ENCODE measurements at regions not wholly inside any gene's neighbourhood (a gene's known extent, or its start where the extent isn't known, plus 50 kb on each side); places are given as distances from the start of the nearest gene placed in this dataset.

DNA sequence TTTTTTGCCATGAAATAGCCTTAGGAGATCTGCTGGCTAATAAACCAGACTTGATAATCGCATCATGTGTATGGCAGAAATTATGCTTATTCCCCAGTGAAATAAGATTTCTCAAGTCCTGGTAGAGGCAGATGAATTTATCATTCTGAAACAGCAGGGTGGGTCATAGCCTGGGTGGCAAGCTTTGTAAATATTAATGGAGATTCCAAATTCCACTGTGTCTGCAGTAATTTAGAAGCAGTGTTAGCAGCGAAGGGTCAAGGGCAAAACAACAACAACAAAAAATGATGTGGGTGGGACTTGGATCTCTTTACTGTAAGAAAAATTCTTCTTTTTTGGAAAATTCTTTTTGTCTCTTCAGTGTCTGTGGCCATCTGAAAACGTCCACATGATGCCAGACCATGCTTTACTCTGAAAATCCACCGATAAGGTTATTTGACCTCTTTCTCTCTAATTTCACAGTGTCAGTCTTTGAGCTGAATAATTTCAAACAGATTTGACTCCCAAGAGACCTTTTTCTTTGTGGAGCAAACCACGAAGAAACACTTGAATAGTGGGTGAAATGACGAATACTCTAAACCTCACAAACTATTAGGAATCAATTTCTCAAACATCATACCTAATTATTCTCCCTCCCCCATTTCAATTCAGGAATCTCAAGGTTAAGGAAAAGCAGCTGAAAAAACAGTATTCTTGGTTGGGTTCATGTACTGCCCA is 106.0 kb upstream of the RPS23 start:
- no peak for DNase-seq

DNA sequence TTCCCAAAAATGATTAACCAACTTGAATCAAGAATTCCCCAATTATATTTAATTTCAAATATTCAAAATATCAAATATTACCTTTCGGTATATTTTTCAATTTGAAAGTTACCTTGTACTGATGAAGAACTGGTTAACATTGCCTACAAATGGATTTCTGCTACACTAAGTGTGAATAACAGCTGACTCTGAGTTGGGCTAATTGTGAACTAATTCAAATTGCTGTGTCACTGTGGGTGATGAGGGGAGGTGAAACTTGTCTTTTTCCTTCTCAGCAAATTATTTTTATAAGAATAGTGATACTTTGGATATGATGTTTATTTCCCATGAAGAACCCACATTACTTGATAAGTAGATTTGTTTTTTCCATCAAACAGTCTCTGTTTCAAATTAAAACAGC is 103.4 kb upstream of the RPS23 start:
- no peak for DNase-seq

DNA sequence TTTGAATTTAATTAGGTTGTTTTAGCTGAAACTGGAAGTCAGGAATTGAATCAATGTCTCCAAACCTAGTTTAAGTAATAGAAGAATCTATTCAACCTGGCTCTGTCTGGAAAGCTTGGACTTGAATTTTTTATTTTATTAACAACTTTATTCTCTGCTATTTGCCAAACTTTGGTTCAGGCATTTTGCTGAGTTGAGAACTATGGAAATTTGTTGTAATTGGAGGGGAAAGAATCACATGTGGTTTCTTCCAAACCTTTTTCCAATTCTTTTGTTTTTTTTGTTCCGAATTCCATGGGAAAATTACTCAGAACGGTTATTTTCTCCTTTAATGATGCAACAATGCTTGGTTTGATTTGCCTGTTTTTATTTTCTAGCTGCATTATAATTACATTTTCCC is 98.2 kb upstream of the RPS23 start:
- DNase-seq: no peak

DNA sequence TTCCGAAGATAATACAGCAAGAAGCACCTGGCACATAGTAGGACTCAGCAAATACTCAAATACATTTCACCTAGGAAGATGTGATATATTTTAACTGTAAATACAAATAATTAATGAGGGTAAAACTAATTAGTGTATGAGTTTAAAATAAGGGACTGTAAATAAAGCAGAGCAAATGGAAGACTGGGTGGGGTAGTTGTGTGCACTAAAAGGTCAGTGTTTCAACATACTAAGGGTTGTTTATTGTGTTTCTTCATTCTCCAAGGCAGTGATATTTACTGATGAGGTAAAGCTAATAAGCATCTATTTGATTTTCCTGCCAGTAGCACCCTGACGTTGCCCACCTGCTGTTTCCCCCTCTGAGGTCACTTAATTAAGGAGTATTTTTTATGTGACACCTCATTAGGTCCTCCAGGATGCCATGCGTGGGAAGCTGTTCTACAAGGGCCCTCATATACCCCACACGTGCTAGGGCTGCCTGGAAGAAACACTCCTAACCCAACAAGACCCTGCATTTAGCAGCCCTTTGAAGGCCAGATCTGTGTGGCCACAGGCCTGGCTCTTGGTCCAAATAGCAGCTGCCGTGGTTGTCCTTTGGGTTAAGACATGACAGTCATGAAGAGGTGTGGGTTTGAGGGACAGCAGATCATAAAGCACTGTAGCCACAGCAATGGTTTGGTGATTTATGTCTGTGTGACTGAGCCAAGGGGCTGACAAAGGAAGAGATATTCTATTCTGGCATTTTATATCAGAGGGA is 97.5 kb upstream of the RPS23 start:
- DNase-seq: no peak

DNA sequence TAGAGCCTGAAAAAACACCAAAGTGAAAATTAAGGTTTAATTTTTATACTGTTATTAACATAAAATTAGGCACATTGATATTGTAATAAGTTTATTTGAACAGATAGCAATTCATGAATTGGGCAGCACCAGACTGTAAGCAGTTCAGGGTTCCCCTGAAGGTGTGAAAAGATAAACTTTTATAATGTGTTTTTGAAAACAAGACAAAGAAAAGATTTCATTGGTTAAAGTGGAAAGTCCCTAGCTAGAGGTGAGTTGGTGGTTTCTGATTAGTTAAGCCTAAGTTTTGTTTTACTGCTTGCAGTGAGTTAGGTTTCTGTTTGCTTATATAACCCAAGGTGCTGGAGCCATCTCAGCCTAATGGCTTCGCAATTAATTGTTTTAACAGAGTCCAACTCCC is 96.5 kb upstream of the RPS23 start:
- no peak for DNase-seq

DNA sequence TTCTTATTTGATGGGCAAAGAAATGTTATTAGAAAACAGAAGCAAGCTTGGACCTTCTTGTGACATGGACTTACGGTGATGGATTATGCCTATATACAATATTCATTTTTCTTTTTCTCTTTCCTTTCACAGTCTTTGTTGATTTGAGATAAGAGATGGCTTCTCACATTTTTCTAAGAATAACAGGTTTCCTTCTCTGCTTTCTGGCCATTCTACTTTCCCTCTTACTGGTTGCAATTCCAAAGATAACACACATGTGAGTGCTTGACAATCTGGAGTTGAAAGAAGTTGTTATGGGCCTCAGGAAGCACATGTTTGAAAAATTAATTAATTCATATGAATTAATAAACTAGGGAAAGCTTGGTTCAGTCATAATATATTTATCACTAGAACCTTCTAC is 89.8 kb upstream of the RPS23 start:
- DNase-seq: no peak

DNA sequence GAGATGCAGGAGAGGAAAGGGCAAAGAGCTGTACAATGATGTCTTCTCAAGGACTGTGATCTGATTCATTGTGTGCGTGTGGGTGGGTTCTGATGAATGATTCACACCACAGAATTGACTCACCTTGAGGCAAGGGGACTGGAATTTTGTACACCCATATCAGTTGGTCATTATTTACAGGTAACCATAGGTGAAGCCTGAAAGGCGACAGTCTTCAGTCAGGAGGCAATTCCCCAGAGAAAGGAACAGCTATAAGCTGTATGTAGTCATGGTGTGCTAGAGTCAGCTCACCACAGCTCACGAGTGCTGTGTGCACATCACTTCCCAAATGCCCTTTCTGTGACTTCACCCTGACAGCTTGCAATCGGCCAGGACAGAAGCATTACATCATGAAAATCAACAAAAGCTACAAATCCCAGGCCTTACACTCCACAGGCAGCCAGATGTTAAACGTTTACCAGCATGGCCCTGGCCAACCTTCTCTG is 87.6 kb upstream of the RPS23 start:
- peak; percentile 58 for DNase-seq

DNA sequence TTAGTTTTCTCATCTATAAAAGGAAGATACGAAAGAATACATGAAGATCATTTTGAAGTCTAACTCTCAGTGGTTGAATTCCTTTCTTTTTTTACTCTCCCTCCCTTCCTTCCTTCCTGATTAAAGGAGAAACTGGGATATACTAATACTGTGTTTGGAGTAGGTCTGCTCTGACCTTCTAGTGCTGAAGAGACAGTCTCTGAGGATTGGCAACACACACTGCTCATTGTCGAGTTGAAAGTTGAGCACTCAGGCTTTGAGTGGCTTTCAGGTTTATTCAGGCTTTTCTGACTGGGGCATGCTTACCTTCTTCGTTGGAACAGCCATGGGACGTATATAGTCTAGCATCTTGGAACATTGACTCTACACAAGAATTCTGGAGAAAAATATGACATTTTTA is 86.9 kb upstream of the RPS23 start:
- DNase-seq: no peak

DNA sequence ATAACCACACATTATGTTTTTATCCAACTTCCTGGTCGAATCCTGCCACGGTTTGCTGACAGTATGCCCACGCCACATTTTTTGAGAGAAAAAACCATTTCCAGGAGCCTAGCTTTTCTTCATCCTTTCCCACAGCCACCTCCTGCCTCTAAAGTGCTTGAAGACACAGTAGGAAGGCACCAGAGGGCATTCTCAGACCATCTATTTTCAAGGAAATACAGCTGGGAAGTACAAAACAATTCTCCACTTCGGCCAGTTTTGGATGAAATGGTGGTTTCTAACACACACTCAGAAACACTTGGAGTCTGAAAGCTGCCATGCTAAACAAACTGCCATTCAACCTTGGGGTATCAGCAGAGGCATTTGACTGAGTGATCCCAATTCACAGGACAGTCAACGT is 86.3 kb upstream of the RPS23 start:
- no peak for DNase-seq

DNA sequence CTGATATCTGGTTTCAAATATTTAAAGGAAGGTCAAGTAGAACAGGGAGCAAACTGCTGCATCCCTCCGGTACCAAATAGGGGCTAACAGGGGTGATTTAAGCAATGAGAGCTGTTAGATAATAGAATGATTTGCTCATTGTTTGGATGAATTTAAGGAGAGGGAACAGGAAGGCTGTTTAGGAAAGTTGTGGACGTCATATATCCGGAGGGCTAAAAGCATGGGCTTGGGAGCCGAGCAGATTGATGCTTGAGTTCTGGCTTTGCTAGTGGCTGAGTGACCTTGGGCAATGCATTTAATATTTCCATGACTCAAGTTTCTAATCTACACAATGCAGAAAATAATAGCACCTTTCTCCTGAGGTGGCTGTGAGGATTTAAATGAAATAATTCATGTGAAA is 85.4 kb upstream of the RPS23 start:
- no peak for DNase-seq

DNA sequence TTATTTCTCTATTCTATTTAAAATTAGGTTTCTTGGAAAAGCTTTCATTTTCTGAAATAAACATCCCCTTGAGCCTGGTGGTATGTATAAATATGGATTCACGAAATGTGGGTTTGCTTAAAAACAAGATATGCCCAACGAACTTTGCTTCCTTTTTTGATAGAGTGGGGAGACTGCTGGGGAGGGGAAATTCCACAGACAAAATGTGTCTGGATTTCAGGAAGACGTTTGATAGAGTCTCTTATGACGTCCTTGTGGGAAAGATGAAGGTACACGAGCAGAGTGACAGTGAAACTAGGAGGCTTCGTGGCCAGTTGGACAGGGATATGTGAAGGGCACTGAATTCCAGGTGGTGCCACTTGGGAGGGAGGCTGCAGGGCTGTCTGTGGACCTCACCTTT is 84.5 kb upstream of the RPS23 start:
- DNase-seq: no peak

DNA sequence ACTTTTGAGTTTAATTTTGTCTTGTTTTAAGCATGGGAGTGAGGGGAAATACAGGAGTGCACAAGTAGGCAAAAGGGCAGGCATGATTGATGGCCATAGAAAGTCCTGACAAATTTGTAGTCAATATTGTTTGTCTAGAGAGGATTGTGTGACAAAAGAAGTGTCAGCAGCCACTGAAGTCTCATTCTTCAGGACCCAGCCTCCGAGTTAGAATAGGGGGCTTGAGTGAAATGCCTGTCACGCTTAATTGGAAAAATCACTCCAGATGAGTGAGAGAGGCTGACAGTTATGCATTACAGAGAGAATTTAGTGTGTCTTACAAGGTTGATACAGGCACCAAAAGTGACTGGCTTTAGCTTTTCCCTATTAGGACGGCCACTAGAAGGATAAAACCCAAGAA is 81.9 kb upstream of the RPS23 start:
- no peak for DNase-seq

DNA sequence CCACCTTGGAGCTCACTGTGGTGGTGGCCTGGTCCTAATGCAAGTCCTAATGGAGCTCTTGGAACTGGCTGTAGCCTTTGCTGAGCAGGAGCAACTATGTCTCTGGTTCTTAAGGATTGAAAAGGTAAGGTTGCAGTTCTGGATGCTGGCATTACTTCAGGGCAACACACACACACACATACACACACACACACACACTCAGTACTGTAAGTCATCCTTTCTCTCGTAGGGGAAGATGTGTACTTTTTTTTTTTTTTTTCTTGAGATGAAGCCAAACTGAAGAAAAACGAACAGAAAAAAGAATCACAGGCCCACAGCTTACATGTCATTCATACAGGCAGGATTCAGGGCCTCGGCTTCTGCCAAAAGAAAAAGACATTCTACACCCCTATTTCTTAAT is 81.1 kb upstream of the RPS23 start:
- no peak for DNase-seq

DNA sequence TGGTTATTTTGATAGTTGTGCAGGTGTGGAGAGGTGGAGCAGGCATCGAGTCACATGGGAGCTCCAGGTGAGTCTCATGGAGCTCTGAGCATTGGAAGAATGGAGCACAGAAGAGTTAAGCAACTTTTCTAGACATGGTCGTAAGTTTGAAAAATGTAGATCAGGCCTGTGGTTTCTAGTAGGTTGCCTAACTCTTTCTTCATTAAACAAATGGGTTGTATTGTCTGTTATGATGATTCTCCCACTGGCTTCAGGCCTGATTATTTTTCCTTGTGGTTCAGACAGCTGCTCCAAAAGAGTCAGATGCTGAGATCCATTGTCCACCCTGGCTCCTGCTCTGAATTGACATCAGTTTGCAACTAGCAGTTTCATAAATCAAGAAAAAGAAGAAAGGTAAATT is 80.3 kb upstream of the RPS23 start:
- no peak for DNase-seq

DNA sequence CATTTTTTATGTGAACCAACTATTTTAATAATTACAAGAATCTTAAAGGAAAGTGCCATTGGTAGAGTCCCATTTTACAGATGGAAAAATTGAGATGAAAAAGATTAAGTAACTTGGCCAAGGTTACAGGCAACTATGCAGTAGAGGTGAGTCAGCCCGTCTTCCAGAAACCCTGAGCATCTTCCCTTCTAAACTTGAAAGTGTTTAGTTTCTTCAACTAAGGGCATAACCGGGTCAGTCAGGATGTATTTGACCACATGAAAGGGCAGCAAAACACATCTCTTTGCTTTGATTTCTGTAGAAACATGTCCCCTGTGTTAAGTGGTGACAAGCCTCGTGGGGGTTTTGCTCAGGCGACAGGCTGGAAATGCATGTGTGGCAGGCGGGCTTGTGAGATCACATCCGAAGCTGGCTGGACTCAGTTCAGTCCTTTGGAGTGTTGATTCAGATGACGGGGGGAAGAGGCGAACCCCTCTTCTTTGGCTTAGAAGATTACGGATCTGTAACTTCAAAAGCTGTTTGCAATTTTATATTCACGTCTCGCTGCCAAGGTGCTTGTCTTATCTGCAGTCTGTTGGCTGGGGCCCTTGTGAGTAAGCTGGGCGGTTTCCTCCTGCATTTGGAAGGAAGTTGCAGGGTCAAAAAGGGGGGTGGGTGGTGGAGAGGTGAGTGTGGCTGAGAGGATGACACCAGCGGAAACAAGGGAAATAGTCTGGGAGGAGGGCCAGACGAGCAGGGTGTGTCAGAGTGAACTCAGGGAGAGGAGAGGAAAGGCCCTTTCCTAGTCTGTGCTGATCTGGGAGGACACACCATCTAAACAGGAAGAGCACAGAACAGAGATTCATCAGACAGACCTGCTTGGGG is 78.9 kb upstream of the RPS23 start:
- DNase-seq: peak; percentile 71

DNA sequence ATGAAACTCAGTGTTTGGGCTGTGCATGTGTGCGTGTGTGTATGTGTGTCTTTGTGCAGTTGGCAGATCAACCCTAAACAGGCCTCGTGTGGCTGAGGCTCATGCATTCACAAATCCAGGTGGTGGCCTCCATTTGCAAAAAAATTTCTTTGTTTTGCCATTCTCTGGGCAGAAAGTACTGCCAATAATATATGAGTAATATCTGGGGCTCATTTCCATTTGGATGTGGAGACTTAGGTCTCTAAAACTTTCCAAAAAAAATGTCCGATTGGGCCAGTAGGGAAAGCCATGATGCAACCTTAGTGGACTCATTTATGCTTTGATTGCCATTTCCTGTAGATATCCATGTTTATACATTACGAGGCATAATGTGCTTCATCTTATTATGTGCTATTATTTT is 77.9 kb upstream of the RPS23 start:
- DNase-seq: no peak

DNA sequence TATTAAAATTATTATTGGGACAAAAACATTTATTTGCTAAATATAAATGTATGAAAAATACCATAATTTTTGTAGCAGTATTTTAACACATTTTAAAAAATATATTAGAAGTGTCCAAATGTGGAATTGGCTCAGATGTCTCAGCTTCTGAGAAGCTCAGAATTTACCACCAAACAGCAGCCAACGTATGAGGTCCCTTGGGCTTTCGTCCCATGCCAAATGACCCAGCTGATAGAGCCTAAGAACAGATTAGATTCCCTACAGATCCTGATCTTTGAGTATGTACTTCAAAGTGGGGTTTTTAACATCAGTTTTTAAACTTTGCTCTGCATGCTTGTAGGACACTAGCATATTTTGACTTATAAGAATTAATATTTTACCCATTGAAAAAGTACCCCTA is 77.3 kb upstream of the RPS23 start:
- no peak for DNase-seq

DNA sequence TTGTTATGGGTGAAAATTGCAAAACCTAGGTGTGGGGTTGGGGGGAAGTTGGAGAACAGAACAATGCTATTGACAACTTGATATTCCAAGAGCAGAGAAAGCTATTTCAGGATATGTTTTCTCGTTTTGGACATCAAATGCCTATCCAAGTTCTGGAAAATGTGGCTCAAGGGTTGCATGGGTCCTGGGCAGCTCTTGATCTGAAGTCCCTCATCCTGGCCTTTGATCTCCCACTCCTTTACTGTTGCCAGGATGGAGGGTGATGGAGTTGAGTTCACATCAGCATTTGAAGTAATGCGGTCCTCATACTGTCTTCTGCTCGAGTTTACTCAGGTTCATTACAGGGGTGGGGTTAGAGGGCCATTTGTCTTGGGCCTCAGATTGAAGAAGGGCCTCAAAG is 76.9 kb upstream of the RPS23 start:
- DNase-seq: no peak

DNA sequence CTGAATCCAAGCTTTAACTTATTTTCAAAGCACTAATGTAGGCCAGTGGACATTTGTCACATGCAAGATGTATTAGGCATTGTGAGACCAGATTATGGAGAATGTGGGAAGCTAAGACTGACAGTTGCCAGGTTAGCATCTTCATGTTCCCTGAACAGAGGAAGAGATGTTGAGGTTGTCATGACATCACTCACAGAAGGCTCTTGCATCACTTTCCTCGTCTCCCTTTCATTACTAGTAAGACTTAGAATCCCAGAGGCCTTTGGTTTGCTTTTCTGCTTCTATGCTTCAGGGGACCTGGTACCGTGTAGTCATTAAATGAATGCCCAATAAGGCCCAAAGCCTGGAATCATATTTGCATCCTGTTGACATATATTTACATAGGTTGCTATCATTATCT is 76.4 kb upstream of the RPS23 start:
- no peak for DNase-seq

DNA sequence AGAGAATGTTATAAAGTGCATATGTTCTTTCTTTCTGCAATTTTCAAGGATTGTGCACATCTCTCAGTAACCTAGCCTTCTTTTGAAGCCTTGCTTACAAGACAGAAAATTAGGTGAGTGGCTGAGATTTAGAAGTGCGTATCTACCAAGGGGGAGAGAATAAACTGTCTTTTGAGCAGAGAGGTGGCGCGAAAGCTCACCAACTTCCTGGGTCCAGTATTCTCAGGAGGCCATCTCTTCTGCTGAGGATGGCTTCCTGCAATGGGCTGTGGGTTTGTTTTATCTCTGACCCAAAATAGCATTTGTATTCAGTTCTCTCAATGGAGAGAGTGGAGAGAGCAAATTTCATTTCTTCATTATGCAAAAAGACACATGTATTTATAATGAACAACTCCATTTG is 75.4 kb upstream of the RPS23 start:
- DNase-seq: no peak

DNA sequence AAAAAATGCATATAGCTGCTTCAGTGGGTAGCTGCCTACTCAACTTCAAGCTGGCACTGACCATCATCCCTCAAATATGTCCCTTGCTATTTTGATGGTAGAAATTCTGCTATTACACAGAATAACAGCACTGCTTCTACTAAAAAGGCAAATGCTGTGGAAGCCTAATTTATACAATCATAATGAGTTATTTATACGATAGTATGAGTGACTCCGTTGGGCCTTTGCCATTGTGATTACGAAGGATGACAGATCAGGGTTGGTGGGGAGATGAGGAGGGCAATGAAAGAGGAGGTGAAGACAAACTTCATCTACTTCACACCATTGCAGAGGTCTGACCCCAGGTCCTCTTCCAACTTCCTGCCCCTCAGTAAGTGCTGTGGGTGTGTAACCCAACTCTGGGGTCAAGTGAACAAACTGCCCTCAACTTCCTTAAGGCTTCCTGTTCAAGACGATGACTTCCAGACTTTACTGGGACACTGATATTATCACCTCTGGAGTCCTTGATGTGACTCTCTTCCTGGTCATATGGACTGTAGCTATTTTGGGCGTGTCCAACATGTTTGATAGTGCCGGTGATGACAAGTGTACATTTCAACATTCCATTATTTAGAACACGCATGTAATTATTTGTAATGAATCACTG is 74.1 kb upstream of the RPS23 start:
- no peak for DNase-seq

DNA sequence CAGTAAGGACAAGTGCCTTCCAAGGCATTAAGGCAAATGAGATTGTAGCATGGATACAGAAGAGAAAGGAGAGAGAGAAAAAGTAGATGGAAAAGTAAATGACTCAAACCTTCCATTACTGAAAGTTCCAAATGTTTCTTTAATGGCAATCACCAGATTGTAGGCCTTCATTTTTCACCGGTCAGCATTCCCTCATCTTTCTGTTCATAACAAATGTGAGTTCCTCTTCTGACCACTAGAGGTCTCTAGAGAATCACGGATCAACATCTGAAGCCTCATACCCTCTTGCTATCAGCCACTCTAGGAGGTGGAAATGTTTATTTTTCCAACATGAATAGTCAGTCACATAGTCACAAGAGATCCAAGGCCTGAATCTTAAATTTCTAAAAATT is 73.6 kb upstream of the RPS23 start:
- no peak for DNase-seq

DNA sequence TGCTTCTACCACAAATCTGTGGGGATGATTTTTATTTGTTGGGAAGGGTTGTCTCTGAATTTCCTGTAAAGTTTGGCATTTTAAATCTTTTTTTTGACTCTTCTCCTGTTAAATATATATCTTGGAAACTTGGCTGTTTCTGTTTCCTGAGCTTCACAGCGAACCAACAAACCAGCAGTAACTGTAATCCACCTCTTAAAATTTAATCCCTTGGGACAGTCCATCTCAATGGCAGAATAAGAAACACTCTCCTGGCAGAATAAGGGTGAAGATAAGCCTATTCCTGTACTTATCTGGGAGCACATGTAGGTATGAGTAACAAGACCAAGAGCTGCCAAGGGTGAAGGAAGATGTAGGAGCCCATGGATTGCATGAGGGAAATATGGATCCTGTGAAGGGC is 73.1 kb upstream of the RPS23 start:
- DNase-seq: no peak

Data from activated naive CD4-positive, alpha-beta T cell treated with Interleukin-2 at 50 U/mL for 16 hours (primary cell).